IMR-90 (cell line): ENCODE measurements at regions not wholly inside any gene's neighbourhood (a gene's known extent, or its start where the extent isn't known, plus 50 kb on each side); places are given as distances from the start of the nearest gene placed in this dataset.

Experiments
- ATAC-seq: fragments of 200-7000 bp; cut with Tn5 transposase; 2 replicates; pipeline ENCODE4 v1.9.1; 2020; ENCODE audit warnings: low read depth, mild to moderate bottlenecking, moderate library complexity
- BruUV-seq: library from RNA; stranded (reverse); fragments of 400-500 nt; replicated peaks from 2 replicates; lab custom pipeline; 2021; lab: Mats Ljungman, UMichigan
- CTCF ChIA-PET: fragments of 300-600 bp; formaldehyde crosslinking; extraction: SDS; loops from one replicate; lab custom pipeline; 2021; ENCODE audit warnings: antibody characterized with exemption; lab: Yijun Ruan, JAX
- POLR2A ChIA-PET: fragments of 300-600 bp; sonication (Branson Sonifier 250); formaldehyde crosslinking; loops from one replicate; lab custom pipeline; 2022; ENCODE audit warnings: antibody characterized with exemption; ENCODE audit not compliant: unreplicated experiment; lab: Charles Lee
- DNase-seq: peaks from one replicate; pipeline ENCODE4 v3.0.0; 2013
- H2AFZ ChIP-seq: replicated peaks from 2 replicates; pipeline ENCODE3; 2013; ENCODE audit warnings: low read length, mild to moderate bottlenecking; ENCODE audit not compliant: poor library complexity
- H2AK5ac ChIP-seq: 2 replicates; pipeline ENCODE4 v1.6.1; 2013; ENCODE audit warnings: low read depth, low read length, inconsistent platforms
- H2AK9ac ChIP-seq: replicated peaks from 2 replicates; pipeline ENCODE3; 2013; ENCODE audit warnings: mild to moderate bottlenecking, low read depth, low read length, moderate library complexity; ENCODE audit not compliant: poor library complexity
- H2BK120ac ChIP-seq: 2 replicates; pipeline ENCODE4 v1.6.1; 2013; ENCODE audit warnings: low read depth, low read length, inconsistent platforms
- H2BK15ac ChIP-seq: 3 replicates; pipeline ENCODE4 v1.6.1; 2013; ENCODE audit warnings: low read depth, low read length, inconsistent platforms
- H2BK20ac ChIP-seq: 2 replicates; pipeline ENCODE4 v1.6.1; 2013; ENCODE audit warnings: low read depth, mild to moderate bottlenecking, inconsistent platforms, low read length, moderate library complexity
- H2BK5ac ChIP-seq: 2 replicates; pipeline ENCODE4 v1.6.1; 2013; ENCODE audit warnings: mild to moderate bottlenecking, low read depth, low read length, inconsistent platforms; ENCODE audit not compliant: poor library complexity, severe bottlenecking
- H3K14ac ChIP-seq: replicated peaks from 2 replicates; pipeline ENCODE4 v1.6.1; 2013; ENCODE audit warnings: low read depth, low read length, inconsistent platforms
- H3K18ac ChIP-seq: 2 replicates; pipeline ENCODE4 v1.6.1; 2013; ENCODE audit warnings: low read depth, low read length, control low read depth
- H3K23ac ChIP-seq: 2 replicates; pipeline ENCODE4 v1.6.1; 2013; ENCODE audit warnings: low read depth, low read length, inconsistent platforms
- H3K27ac ChIP-seq: 2 replicates; pipeline ENCODE4 v1.5.1; 2013; ENCODE audit warnings: mild to moderate bottlenecking, control low read depth, low read length; ENCODE audit not compliant: insufficient read depth
- H3K27me3 ChIP-seq: 2 replicates; pipeline ENCODE4 v1.6.1; 2013; ENCODE audit warnings: low read length; ENCODE audit not compliant: control insufficient read depth, insufficient read depth
- H3K36me3 ChIP-seq: 2 replicates; pipeline ENCODE4 v1.6.1; 2013; ENCODE audit warnings: low read length, mixed read lengths; ENCODE audit not compliant: control insufficient read depth, insufficient read depth
- H3K4ac ChIP-seq: 2 replicates; pipeline ENCODE4 v1.6.1; 2013; ENCODE audit warnings: low read depth, low read length, inconsistent platforms
- H3K4me1 ChIP-seq: 2 replicates; pipeline ENCODE4 v1.6.1; 2013; ENCODE audit warnings: low read length, mixed read lengths; ENCODE audit not compliant: control insufficient read depth, insufficient read depth
- H3K4me2 ChIP-seq: 2 replicates; pipeline ENCODE4 v1.6.1; 2013; ENCODE audit warnings: low read depth, mild to moderate bottlenecking, control low read depth, low read length, moderate library complexity
- H3K4me3 ChIP-seq: 2 replicates; pipeline ENCODE4 v1.5.1; 2013; ENCODE audit warnings: low read depth, mild to moderate bottlenecking, control low read depth, low read length, moderate library complexity; ENCODE audit not compliant: insufficient read depth
- H3K56ac ChIP-seq: 2 replicates; pipeline ENCODE4 v1.6.1; 2013; ENCODE audit warnings: low read length, inconsistent platforms; ENCODE audit not compliant: insufficient read depth; ENCODE audit errors: extremely low read depth
- H3K79me1 ChIP-seq, 2 experiments: 2 replicates each; pipeline ENCODE4 v1.6.1; 2013; ENCODE audit warnings: low read length in 2 of 2, inconsistent platforms in 1 of 2, low read depth in 1 of 2
- H3K9ac ChIP-seq: 2 replicates; pipeline ENCODE4 v1.6.1; 2013; ENCODE audit warnings: low read depth, low read length, control low read depth
- H3K9me1 ChIP-seq: 2 replicates; pipeline ENCODE4 v1.6.1; 2013; ENCODE audit warnings: low read length, inconsistent platforms; ENCODE audit not compliant: insufficient read depth
- H3K9me3 ChIP-seq: 2 replicates; pipeline ENCODE4 v1.6.1; 2013; ENCODE audit warnings: low read length; ENCODE audit not compliant: control insufficient read depth, insufficient read depth
- H4K20me1 ChIP-seq: 2 replicates; pipeline ENCODE4 v1.6.1; 2013; ENCODE audit warnings: low read length, inconsistent platforms; ENCODE audit not compliant: insufficient read depth
- H4K5ac ChIP-seq: 2 replicates; pipeline ENCODE4 v1.6.1; 2013; ENCODE audit warnings: mild to moderate bottlenecking, low read depth, low read length, control low read depth
- H4K8ac ChIP-seq, 2 experiments: 2 replicates each; pipeline ENCODE4 v1.6.1; 2013; ENCODE audit warnings: low read depth in 2 of 2, low read length in 2 of 2, control low read depth in 1 of 2, inconsistent platforms in 1 of 2
- H4K91ac ChIP-seq: 2 replicates; pipeline ENCODE4 v1.6.1; 2013; ENCODE audit warnings: low read depth, low read length, inconsistent platforms; ENCODE audit not compliant: insufficient read depth
- BHLHE40 ChIP-seq: fragments of 150-350 bp; IDR thresholded peaks from 2 replicates; pipeline ENCODE4 v1.6.1; 2016; ENCODE audit warnings: mild to moderate bottlenecking, low read depth, low read length
- CEBPB ChIP-seq: IDR thresholded peaks from 2 replicates; pipeline ENCODE4 v1.6.1; 2012; ENCODE audit warnings: low read depth, low read length, improper control_type of control experiment
- CHD1 ChIP-seq: IDR thresholded peaks from 2 replicates; pipeline ENCODE4 v1.6.1; 2012; ENCODE audit warnings: low read depth, low read length, improper control_type of control experiment
- CTCF ChIP-seq: conservative IDR thresholded peaks from 2 replicates; pipeline ENCODE4 v1.5.1; 2012; ENCODE audit warnings: mild to moderate bottlenecking, low read depth, low read length, improper control_type of control experiment
- ELK1 ChIP-seq: fragments of 150-350 bp; IDR thresholded peaks from 2 replicates; pipeline ENCODE4 v1.6.1; 2016; ENCODE audit warnings: low read depth, mild to moderate bottlenecking, low read length, moderate library complexity, borderline replicate concordance
- FOS ChIP-seq: fragments of 150-350 bp; IDR thresholded peaks from 2 replicates; pipeline ENCODE4 v1.6.1; 2016; ENCODE audit warnings: low read depth, low read length
- MAFK ChIP-seq: IDR thresholded peaks from 2 replicates; pipeline ENCODE4 v1.6.1; 2012; ENCODE audit warnings: low read depth, low read length, improper control_type of control experiment
- MAZ ChIP-seq: IDR thresholded peaks from 2 replicates; pipeline ENCODE4 v1.6.1; 2012; ENCODE audit warnings: low read depth, mild to moderate bottlenecking, low read length, improper control_type of control experiment, moderate library complexity, borderline replicate concordance
- MXI1 ChIP-seq: IDR thresholded peaks from 2 replicates; pipeline ENCODE4 v1.6.1; 2012; ENCODE audit warnings: low read depth, mild to moderate bottlenecking, low read length, moderate library complexity, borderline replicate concordance
- NFE2L2 ChIP-seq: fragments of 150-350 bp; IDR thresholded peaks from 2 replicates; pipeline ENCODE4 v1.6.1; 2016; ENCODE audit warnings: low read depth, mild to moderate bottlenecking, low read length
- POLR2A ChIP-seq: IDR thresholded peaks from 2 replicates; pipeline ENCODE4 v1.6.1; 2012; ENCODE audit warnings: mild to moderate bottlenecking, low read depth, low read length
- RAD21 ChIP-seq: IDR thresholded peaks from 2 replicates; pipeline ENCODE4 v1.6.1; 2012; ENCODE audit warnings: low read length, improper control_type of control experiment
- RCOR1 ChIP-seq: IDR thresholded peaks from 2 replicates; pipeline ENCODE4 v1.6.1; 2012; ENCODE audit warnings: mild to moderate bottlenecking, low read length, improper control_type of control experiment; ENCODE audit not compliant: insufficient replicate concordance
- RFX5 ChIP-seq: IDR thresholded peaks from 2 replicates; pipeline ENCODE4 v1.8.0; 2012; ENCODE audit warnings: low read depth, mild to moderate bottlenecking, low read length, moderate library complexity
- SMC3 ChIP-seq: fragments of 150-350 bp; IDR thresholded peaks from 2 replicates; pipeline ENCODE4 v1.6.1; 2016; ENCODE audit warnings: low read depth, mild to moderate bottlenecking, antibody characterized with exemption, low read length, moderate library complexity
- USF2 ChIP-seq: fragments of 150-350 bp; IDR thresholded peaks from 2 replicates; pipeline ENCODE4 v1.6.1; 2017; ENCODE audit warnings: mild to moderate bottlenecking, antibody characterized with exemption, low read length, low read depth
- WGBS, 2 experiments: methylation state at CpG; one replicate each; pipeline versions ENCODE4 v1.1.5 to v1.1.7; 2013; ENCODE audit warnings: missing lambda C conversion rate in 2 of 2; ENCODE audit not compliant: insufficient read length in 1 of 2; ENCODE audit errors: extremely low coverage in 2 of 2; 5-methylcytosine and 5-hydroxymethylcytosine counted together
- dilution Hi-C: fragments of 300-500 bp; cut with HindIII; formaldehyde crosslinking; loops from one replicate; pipeline ENCODE4 v1.14.3; 2018; ENCODE audit warnings: low sequenced_read_pairs; ENCODE audit not compliant: unreplicated experiment
- in situ Hi-C: fragments of 300-500 bp; cut with MboI; formaldehyde crosslinking; loops from 3 replicates; pipeline ENCODE4 v1.14.3; 2019; ENCODE audit warnings: low sequenced_read_pairs, inconsistent platforms, mixed read lengths
- intact Hi-C: fragments of 100-400 bp; cut with micrococcal nuclease; formaldehyde crosslinking; loops from 2 replicates; pipeline ENCODE4 v1.10.0; 2022

GRCh38 chr3:68363796-68364195, 568.6 kb downstream of the TAFA4 start:
- Histone ChIP-seq H2BK20ac (no peak overlapping the region), H2BK5ac (no peak overlapping the region), H3K27me3 (no peaks in the 10 kb centered on the region), H3K14ac (no peak overlapping the region), H3K9ac (no peak overlapping the region), H2AK5ac (no peak overlapping the region), H2AFZ (no peak overlapping the region), H3K56ac (no peak overlapping the region), H3K4me3 (no peak overlapping the region), H3K9me3 (peaks cover 2% of the 10 kb centered on the region; the same call in 1 of the 2 replicates), H3K36me3 (no peaks in the 10 kb centered on the region), H2BK120ac (no peak overlapping the region), H3K23ac (no peak overlapping the region), H2BK15ac (no peak overlapping the region), H3K27ac (no peak overlapping the region), H3K4ac (no peak overlapping the region), H3K9me1 (no peaks in the 10 kb centered on the region), H3K79me1 (no peaks in the 10 kb centered on the region), H4K20me1 (no peaks in the 10 kb centered on the region), H3K4me1 (no peaks in the 10 kb centered on the region), H2AK9ac (no peak overlapping the region), H4K91ac (no peak overlapping the region), H4K8ac (no peak overlapping the region), H3K4me2 (no peak overlapping the region), H3K18ac (no peak overlapping the region), H4K5ac (no peak overlapping the region)
- in situ Hi-C loops = no loop called here
- dilution Hi-C loops = no loop called here
- intact Hi-C loops = no loop called here
- CTCF ChIA-PET = no interaction called here
- DNase-seq (no peak), ATAC-seq (no peak)
- TF ChIP-seq MAZ (no peak), MAFK (no peak), RAD21 (no peak), CHD1 (no peak), RFX5 (no peak), SMC3 (no peak), ELK1 (no peak), USF2 (no peak), CEBPB (no peak), FOS (no peak), BHLHE40 (no peak), NFE2L2 (no peak), POLR2A (no peak), CTCF (no peak), RCOR1 (no peak), MXI1 (no peak)
- no CpG with 5 or more reads among the region's 3 CpGs for WGBS, 2 experiments
- no TSS peak for BruUV-seq
- POLR2A ChIA-PET = no interaction called here
